ENCODE measurements at regions not wholly inside any gene's neighbourhood (a gene's known extent, or its start where the extent isn't known, plus 50 kb on each side); places are given as distances from the start of the nearest gene placed in this dataset.

- TF ChIP-seq GATA2 (IDR thresholded peaks at IDR 0.05; ENCODE audit: low read depth, low read length) (no peak), GATA3 (IDR thresholded peaks at IDR 0.05; ENCODE audit: low read depth, low read length) (no peak)
Measured at GRCh38 chr22:26958378-26958777, 301.0 kb downstream of the MIAT start.
